HepG2 (cell line): ENCODE measurements at regions not wholly inside any gene's neighbourhood (a gene's known extent, or its start where the extent isn't known, plus 50 kb on each side); places are given as distances from the start of the nearest gene placed in this dataset.

Experiments used
- ATF2 ChIP-seq: sonication (generic); formaldehyde crosslinking; IDR thresholded peaks from 2 replicates; pipeline ENCODE4 v1.4.0; 2020; ENCODE audit warnings: missing genetic modification reagents
- BRCA1 ChIP-seq: sonication (generic); formaldehyde crosslinking; IDR thresholded peaks from 2 replicates; pipeline ENCODE4 v1.4.0; 2020; ENCODE audit warnings: missing genetic modification reagents
- CTCF ChIP-seq: sonication (generic); formaldehyde crosslinking; IDR thresholded peaks from 2 replicates; pipeline ENCODE4 v1.5.0; 2020; ENCODE audit warnings: mild to moderate bottlenecking, missing genetic modification reagents, moderate library complexity
- FOSL1 ChIP-seq: sonication (generic); formaldehyde crosslinking; IDR thresholded peaks from 2 replicates; pipeline ENCODE4 v1.9.0; 2021; ENCODE audit warnings: missing genetic modification reagents, borderline replicate concordance
- GABPB1 ChIP-seq: IDR thresholded peaks from 2 replicates; pipeline ENCODE4 v1.6.1; 2016; ENCODE audit warnings: mild to moderate bottlenecking, missing genetic modification reagents, moderate library complexity, missing compliant biosample characterization
- IKZF4 ChIP-seq: sonication (generic); formaldehyde crosslinking; IDR thresholded peaks from 2 replicates; pipeline ENCODE4 v1.5.1; 2020; ENCODE audit warnings: borderline replicate concordance, mild to moderate bottlenecking, low read depth, missing genetic modification reagents; ENCODE audit errors: not compliant biosample characterization
- IRF1 ChIP-seq: sonication (generic); formaldehyde crosslinking; IDR thresholded peaks from 2 replicates; pipeline ENCODE4 v1.4.0; 2020; ENCODE audit warnings: low read depth, mild to moderate bottlenecking, missing genetic modification reagents
- KDM3A ChIP-seq: IDR thresholded peaks from 2 replicates; pipeline ENCODE4 v1.6.1; 2018; ENCODE audit warnings: low read depth, missing compliant biosample characterization
- MTA3 ChIP-seq: sonication (generic); formaldehyde crosslinking; IDR thresholded peaks from 2 replicates; pipeline ENCODE4 v1.4.0; 2020; ENCODE audit warnings: missing genetic modification reagents
- MXI1 ChIP-seq: IDR thresholded peaks from 3 replicates; pipeline ENCODE4 v1.6.1; 2012; ENCODE audit warnings: low read depth, low read length, inconsistent platforms, borderline replicate concordance
- NBN ChIP-seq: fragments of 450-650 bp; conservative IDR thresholded peaks from 2 replicates; pipeline ENCODE4 v1.6.1; 2017
- ZNF232 ChIP-seq: sonication (generic); formaldehyde crosslinking; IDR thresholded peaks from 2 replicates; pipeline ENCODE4 v1.4.0; 2020; ENCODE audit warnings: missing genetic modification reagents, borderline replicate concordance
- ZNF274 ChIP-seq: sonication (generic); formaldehyde crosslinking; IDR thresholded peaks from 2 replicates; pipeline ENCODE4 v1.5.1; 2020; ENCODE audit warnings: mild to moderate bottlenecking, missing genetic modification reagents
- ZNF883 ChIP-seq: sonication (generic); formaldehyde crosslinking; IDR thresholded peaks from 2 replicates; pipeline ENCODE4 v1.5.1; 2020; ENCODE audit warnings: mild to moderate bottlenecking, missing genetic modification reagents; ENCODE audit errors: not compliant biosample characterization

GRCh38 chr2:121897335-121897970, 142.0 kb downstream of the TSN start:
- TF ChIP-seq MXI1 (no peak), ZNF883 (no peak), ZNF232 (CRISPR knock-in tag) (no peak), NBN (no peak), IRF1 (CRISPR knock-in tag) (no peak), CTCF (CRISPR knock-in tag) (peak; percentile 57), IKZF4 (CRISPR knock-in tag) (no peak), MTA3 (CRISPR knock-in tag) (no peak), ATF2 (CRISPR knock-in tag) (no peak), KDM3A (CRISPR knock-in tag) (no peak), FOSL1 (CRISPR knock-in tag) (no peak), BRCA1 (CRISPR knock-in tag) (no peak), GABPB1 (CRISPR knock-in tag) (no peak), ZNF274 (CRISPR knock-in tag) (no peak)
